Femur (tissue), 1 donor: ENCODE measurements at regions not wholly inside any gene's neighbourhood (a gene's known extent, or its start where the extent isn't known, plus 50 kb on each side); places are given as distances from the start of the nearest gene placed in this dataset.

Experiments used
- DNase-seq: peaks from one replicate; pipeline ENCODE4 v3.0.0-alpha.2; 2017

DNA sequence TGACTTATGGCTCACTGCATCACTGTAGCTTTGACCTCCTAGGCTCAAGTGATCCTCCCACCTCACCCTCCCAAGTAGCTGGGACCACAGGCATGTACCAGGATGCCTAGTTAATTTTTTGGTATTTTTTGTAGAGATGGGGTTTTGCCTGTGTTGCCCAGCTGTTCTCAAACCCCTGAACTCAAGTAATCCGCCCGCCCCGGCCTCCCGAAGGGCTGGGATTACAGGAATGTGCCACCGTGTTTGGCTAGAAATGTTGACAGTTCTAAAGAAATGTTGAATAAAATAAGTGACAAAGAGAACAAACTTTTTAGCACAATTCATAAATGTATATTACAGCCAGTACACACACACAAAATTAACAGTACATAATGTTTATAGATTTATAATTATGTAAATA is 1586.1 kb downstream of the NCAM2 start:
- DNase-seq = no peak

DNA sequence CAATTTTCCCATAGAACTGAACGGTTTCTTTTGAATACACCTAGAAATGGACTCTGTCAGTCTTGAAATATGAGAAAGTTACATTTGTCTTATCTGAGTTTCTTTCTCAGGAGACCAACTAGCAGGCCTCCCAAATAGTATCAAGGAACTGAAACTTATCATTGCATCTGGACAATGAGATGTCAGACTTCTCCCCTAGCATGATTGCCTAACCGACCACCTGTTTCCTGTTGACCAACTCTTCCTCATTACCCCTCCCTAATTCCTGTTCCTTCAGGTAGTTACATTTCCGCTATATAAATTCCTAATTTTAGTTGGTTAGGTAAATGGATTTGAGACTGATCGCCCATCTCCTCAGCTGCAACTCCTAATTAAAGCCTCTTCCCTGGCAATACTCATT is 1587.3 kb downstream of the NCAM2 start:
- no peak for DNase-seq

- DNase-seq = no peak
These were observed 1599.5 kb downstream of the NCAM2 start for GRCh38 chr21:22597660-22598255.

GRCh38 chr21:22609802-22610201 is 1611.6 kb downstream of the NCAM2 start:
- no peak for DNase-seq

GRCh38 chr21:22627911-22628310 is 1629.7 kb downstream of the NCAM2 start:
- DNase-seq = no peak

GRCh38 chr21:22630953-22631465 is 1632.8 kb downstream of the NCAM2 start:
- DNase-seq = no peak

- no peak for DNase-seq
These were observed 1634.0 kb downstream of the NCAM2 start for GRCh38 chr21:22632176-22632575.

- no peak for DNase-seq
These were observed 1651.0 kb downstream of the NCAM2 start for GRCh38 chr21:22649246-22649645.

DNA sequence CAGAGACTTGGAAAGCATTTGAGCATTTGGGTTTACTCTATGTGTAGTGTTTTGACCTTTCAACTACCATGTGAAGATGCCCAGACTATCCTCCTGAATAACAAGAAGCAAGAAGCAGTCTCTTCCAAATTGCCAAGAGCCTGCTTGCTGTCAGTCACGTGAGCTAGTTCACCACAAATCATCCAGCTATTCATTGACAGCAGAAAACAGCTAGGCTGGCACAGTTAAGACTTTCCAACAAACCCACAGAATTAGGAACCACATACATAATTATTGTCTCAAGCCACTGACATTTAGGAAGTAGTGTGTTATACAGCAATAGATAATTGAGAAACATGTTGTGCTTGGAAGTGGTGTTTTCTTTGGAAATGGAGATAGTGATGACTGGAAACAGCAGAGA is 1652.0 kb downstream of the NCAM2 start:
- DNase-seq = no peak

DNA sequence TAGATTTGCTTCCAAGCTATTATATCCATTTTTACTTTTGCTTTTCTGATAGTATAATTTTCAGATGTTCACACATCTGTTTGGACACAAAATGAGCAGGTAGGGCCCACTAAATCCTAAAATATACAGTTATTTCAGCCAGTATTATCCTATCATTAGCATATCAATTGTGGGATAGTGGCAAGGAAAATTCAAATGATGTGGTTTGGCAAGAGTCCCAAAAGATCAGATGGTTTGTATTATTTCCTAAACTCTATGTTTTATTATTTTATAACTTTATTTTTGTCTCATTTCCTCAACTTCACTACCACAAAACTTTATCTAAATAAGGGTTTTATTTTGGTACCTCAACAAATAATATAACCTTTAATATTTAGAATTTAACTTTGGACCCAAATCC is 1659.6 kb downstream of the NCAM2 start:
- no peak for DNase-seq

DNA sequence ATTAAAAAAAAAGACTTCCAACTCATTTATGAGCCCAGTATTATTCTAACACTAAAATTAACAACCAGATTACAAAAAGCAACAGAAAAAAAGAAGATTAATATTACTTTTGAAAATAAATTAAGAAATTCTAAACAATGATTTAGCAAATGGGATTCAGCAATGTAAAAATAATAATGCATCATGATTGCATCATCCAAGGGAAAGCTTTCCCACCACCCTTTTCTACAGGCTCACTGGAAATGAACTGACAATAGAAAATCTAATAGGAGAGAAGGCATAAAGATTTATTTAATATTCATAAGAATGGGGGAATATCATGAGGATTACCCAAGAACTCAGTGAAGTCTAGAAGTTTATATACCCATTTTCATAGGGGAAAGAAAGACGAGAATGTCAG is 1671.9 kb downstream of the NCAM2 start:
- DNase-seq = no peak

DNA sequence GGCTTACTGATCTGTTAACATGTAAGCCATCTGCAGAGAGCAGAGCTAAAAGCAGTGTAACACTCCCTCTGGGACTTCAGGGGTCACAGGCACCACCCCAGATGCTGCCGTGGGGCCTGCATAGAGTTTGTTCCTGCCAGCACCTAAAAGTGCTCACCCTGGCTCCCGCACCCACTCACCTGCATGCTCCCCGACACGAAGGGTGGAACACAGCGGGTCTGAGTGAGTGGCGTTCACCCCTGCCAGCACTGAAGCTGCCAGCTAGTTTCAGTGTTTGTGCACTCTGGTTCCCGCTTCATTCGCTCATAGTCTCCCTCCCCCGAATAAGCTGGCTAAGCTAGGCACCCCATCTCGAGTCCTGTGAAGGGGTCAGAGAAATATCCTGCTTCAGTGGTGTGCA is 1681.0 kb downstream of the NCAM2 start:
- no peak for DNase-seq

GRCh38 chr21:22691658-22692057 is 1693.4 kb downstream of the NCAM2 start:
- no peak for DNase-seq

- no peak for DNase-seq
These were observed 1705.3 kb downstream of the NCAM2 start for GRCh38 chr21:22703521-22703920.

GRCh38 chr21:22710721-22711120 is 1712.5 kb downstream of the NCAM2 start:
- DNase-seq = no peak

- no peak for DNase-seq
These were observed 1713.4 kb downstream of the NCAM2 start for GRCh38 chr21:22711636-22712035.

DNA sequence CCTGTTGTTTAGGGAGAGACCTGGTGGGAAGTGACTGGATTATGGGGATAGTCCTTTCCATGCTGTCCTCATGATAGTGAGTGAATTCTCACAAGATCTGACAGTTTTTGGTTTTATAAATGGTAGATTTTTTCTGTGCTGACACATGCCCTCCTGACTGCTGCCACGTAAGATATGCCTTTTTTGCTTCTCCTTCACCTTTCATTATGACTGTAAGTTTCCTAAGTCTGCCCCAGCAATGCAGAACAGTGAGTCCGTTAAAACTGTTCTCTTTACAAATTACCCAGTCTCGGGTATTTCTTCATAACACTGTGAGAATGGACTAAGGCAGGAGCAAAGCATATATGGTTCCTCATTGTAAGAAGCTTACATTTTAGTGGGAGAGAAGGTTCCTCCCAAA is 1727.2 kb downstream of the NCAM2 start:
- DNase-seq = no peak

DNA sequence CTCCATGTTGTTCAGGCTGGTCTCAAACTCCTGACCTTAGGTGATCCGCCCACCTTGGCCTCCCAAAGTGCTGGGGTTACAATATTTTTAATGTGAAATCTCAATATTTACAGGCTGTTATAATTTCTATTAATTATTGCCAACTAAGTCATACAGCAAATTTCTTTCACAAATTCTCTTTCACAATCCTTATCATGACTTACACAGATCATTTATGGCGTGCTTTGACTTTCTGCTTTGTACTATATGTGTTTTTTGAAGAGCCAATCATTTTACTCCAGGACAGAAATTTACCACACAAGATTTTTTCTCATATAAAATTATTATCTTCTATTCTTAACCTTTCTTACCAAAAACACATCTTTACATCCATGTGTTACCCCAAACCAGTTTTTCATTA is 1729.9 kb downstream of the NCAM2 start:
- DNase-seq = no peak

GRCh38 chr21:22743085-22743484 is 1744.9 kb downstream of the NCAM2 start:
- DNase-seq = no peak

GRCh38 chr21:22754746-22755145 is 1756.5 kb downstream of the NCAM2 start:
- no peak for DNase-seq

DNA sequence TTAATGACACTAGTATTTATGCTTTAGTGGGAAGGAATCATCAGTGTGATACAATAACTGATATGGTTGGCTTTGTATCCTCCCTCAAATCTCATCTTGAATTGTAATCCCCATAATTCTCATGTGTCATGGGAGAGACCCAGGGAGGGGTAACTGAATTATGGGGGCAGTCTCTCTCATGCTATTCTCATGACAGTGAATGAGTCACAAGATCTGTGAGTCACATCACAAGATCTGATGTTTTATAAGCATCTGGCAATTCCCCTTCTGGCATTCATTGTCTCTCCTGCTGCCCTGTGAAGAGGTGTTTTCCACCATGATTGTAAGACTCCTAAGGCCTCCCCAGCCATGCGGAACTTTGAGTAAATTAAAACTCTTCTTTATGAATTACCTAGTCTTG is 1760.3 kb downstream of the NCAM2 start:
- no peak for DNase-seq

DNA sequence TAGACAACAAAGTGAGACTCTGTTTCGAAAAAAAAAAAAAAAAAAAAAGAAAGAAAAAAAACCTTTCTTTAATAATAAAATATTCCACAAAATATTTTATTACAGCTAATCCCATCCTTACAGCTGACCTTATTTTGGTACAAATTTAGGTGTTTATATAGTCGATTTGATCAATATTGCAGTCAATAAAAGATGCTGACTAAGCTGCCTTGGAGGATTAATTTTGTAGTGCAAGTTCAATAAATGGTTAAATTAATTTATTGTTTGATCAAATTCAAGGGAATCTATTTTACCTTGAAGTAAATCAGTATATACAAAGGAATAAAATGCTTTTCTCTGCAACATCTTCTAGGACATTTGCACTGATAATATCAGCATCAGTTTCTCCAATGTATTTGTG is 1764.3 kb downstream of the NCAM2 start:
- no peak for DNase-seq

DNA sequence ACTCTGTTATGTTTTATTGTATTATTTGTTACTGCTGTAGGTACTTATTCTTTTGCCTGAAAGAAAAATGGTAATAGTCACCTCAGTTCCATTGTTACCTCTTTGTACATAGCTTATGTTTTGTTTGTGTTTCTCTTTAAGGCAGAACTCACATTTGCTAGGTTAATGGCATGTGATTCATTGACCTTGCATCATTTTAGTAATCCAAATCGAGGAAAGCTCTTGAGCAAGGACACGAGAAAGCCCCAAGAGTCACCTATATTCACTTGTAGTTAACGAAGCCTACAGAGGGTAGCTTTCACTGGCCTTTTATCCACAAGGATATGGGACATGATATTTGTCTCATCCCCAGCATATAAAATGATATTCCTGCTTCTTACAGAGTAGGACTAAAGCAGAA is 1765.2 kb downstream of the NCAM2 start:
- DNase-seq = no peak

DNA sequence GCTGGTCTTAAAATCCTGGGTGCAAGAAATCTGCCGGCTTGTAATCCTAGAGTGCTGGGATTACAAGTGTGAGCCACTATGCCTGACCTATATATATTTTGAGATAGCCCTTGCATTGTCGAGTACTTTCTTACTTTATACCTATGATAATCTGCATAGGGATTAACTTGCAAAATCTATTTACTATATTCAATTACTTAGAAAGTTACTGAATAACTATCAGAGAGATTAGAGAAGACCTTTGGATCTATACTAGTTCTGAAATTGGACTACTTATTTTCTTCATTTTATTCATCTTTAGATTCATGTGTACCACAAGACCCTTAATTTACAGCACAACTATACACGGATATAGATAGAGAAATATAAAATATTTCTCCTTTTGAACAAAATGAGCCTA is 1766.0 kb downstream of the NCAM2 start:
- no peak for DNase-seq

DNA sequence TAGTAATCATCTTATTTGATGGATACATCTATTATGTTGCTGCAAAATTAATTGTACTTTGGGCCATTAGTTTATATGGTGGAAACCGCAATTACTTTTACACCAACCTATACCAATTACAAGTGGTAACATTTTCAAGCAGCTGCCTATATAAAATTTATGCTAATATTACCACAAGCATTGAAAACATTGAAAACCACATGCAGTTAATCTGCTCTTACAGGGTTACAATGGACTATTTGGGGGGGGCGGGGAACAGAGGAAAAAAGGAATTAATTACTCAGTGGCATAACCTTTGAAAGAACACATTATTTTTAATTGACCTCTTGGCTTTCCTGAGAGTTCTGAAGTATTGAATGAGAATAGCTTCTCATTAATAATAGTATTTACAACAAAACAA is 1793.2 kb downstream of the NCAM2 start:
- DNase-seq = no peak
